Activated naive CD8-positive, alpha-beta T cell treated with anti-CD3 and anti-CD28 coated beads, Interleukin-2, amount 50 U/mL, for 24 hours (primary cell): ENCODE measurements at regions not wholly inside any gene's neighbourhood (a gene's known extent, or its start where the extent isn't known, plus 50 kb on each side); places are given as distances from the start of the nearest gene placed in this dataset.
A peak's percentile ranks its signal among the peaks of the same experiment; 100 is the strongest.

Source experiments
- ATAC-seq: fragments of 150-1000 bp; cut with Tn5 transposase; one replicate; pipeline ENCODE4 v1.10.0; 2021
- DNase-seq: peaks from one replicate; pipeline ENCODE4 v3.0.0; 2021
- H3K27ac Mint-ChIP-seq: one replicate; pipeline ENCODE4 v1.8.0; 2021; ENCODE audit warnings: mild to moderate bottlenecking, mixed read lengths
- H3K27me3 Mint-ChIP-seq: one replicate; pipeline ENCODE4 v1.8.0; 2021; ENCODE audit warnings: mixed read lengths
- H3K36me3 Mint-ChIP-seq: one replicate; pipeline ENCODE4 v1.8.0; 2021; ENCODE audit warnings: low read depth, mixed read lengths
- H3K4me1 Mint-ChIP-seq: one replicate; pipeline ENCODE4 v1.8.0; 2021; ENCODE audit warnings: mixed read lengths
- H3K4me3 Mint-ChIP-seq: one replicate; pipeline ENCODE4 v1.8.0; 2021; ENCODE audit warnings: mild to moderate bottlenecking, moderate library complexity, mixed read lengths
- H3K9me3 Mint-ChIP-seq: one replicate; pipeline ENCODE4 v1.8.0; 2021; ENCODE audit warnings: mixed read lengths

DNA sequence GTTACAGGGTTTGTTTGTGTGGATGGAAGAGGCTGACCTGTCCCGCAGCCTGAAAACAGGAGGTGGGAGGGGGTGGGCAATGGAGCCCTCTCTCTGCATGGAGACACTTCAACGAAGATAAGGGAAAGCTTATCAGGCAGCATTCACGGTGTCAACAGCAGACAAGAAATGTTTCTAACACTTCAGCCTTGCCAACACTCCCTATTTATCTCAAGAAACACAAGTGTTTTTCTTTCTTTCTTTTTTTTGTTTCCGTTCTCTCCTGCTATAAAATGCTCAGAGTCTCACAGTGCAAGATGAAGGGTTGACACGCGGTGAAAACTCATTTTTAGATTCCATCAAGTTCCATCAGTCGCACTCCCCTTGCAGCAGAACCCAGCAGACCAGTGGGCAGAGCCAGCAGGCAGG lies 594.4 kb downstream of the MATN1 start:
- Mint-ChIP-seq H3K4me3 (no peak overlapping the region), H3K9me3 (no peaks in the 10 kb centered on the region), H3K27me3 (peaks cover 4% of the 10 kb centered on the region), H3K27ac (no peak overlapping the region), H3K36me3 (no peaks in the 10 kb centered on the region), H3K4me1 (no peaks in the 10 kb centered on the region)
- ATAC-seq = no peak
- DNase-seq = no peak

DNA sequence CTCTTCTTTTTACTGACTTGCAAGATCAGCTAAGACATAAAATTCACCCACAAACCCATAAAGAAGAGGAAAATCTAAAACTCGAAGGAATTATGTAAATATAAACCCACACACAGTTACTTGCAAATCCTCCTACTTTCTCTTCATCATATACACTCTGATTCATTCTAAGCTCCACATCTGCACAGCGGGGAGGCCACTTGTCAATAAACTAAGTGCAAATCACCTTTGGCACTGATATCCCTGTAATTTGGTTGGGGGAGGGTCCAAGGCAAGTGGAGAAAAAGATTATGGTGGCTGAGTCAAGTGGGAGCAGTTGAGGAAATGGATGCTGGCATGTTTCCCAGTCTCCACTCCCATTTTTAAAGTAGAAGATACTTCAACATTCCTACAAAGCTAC lies 596.5 kb downstream of the MATN1 start:
- H3K9me3 Mint-ChIP-seq = no peaks in the 10 kb centered on the region
- no peak overlapping the region for H3K4me3 Mint-ChIP-seq
- ATAC-seq = no peak
- peaks cover 4% of the 10 kb centered on the region for H3K27me3 Mint-ChIP-seq
- no peak for DNase-seq
- no peak overlapping the region for H3K27ac Mint-ChIP-seq
- no peaks in the 10 kb centered on the region for H3K4me1 Mint-ChIP-seq
- H3K36me3 Mint-ChIP-seq = no peaks in the 10 kb centered on the region

DNA sequence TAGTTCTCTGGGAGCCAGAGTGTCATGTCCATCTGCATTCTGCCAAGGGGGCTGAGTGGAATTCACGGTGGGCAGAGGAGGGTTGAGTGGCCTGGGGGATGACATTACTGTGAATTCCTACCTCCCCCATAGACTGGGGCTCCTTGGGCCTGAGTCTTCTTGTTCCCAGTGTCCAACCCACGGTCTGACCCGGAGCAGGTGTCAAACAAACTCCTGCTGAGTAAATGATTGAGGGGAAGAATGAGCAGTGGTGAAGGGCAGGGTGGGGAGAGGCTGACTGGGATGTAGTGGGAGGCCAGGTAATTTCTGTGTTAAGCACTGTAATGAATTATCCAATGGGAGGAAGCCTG lies 597.6 kb downstream of the MATN1 start:
- H3K27ac Mint-ChIP-seq = no peak overlapping the region
- no peaks in the 10 kb centered on the region for H3K36me3 Mint-ChIP-seq
- DNase-seq (no peak), ATAC-seq (no peak)
- H3K27me3 Mint-ChIP-seq = peaks cover 4% of the 10 kb centered on the region
- H3K4me1 Mint-ChIP-seq = no peaks in the 10 kb centered on the region
- no peak overlapping the region for H3K4me3 Mint-ChIP-seq
- no peaks in the 10 kb centered on the region for H3K9me3 Mint-ChIP-seq

DNA sequence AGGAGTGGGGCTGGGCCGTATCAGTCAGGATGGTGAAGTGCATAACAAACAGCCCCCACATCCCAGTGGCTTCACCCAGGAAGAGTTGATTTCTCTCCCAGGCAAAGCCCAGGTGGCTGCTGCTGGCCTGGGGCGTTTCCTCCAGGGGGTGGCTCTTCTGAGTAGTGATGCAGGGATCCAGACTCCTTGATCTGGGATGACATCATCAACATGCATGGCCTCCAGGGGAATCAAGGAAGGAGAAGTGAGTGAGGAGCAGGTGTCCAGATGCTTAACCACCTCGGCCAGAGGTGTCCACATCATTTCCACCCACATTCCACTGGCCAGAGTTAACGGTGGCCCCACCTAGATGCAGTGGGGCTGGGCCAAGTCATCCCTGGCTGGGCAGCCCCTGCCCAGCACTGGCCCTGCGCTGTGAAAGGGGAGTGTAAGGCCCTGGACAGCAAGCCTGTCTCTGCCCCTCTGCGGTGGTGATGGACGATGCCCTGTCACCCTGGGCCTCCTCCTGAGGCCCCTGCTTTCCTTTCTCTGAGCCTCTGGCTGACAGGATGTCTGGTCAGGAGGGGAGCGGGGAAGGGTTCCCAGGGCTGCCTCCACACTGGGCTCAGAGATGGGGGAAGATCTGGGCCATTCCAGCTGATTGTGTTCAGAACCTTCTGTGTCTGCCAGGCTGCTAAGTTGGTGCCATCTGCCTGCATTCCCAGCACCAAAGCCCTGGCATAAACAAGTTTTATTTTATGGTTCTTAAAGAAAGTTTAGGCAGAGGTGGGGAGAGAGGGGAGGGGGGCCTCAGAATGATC lies 598.2 kb downstream of the MATN1 start:
- no peak for DNase-seq
- H3K27ac Mint-ChIP-seq = no peak overlapping the region
- H3K9me3 Mint-ChIP-seq = no peaks in the 10 kb centered on the region
- peaks cover 4% of the 10 kb centered on the region for H3K27me3 Mint-ChIP-seq
- no peak overlapping the region for H3K4me3 Mint-ChIP-seq
- no peaks in the 10 kb centered on the region for H3K4me1 Mint-ChIP-seq
- H3K36me3 Mint-ChIP-seq = no peaks in the 10 kb centered on the region
- no peak for ATAC-seq

DNA sequence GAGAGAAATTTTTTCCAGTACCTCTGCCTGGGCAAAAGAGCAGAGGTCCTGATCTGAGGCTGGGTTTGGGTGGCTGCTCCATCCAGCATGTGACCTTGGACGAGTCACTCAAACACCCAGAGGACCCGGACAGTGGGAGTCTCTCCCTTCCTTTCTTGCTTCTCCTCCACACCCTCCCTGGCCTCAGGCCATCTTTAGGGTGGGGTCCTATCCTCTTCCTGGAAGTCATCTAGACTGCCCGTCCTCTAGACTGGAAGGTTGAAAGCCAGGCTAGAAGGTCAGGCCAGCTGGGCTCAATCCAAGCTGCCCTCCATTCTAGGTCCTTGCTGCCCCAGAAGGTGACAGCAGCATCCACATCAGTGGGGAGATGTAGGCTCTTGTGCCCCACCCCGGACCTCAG lies 599.5 kb downstream of the MATN1 start:
- Mint-ChIP-seq H3K36me3 (no peaks in the 10 kb centered on the region), H3K27me3 (peaks cover 2% of the 10 kb centered on the region), H3K9me3 (no peaks in the 10 kb centered on the region), H3K4me1 (no peaks in the 10 kb centered on the region), H3K27ac (no peak overlapping the region), H3K4me3 (no peak overlapping the region)
- ATAC-seq (no peak), DNase-seq (no peak)

DNA sequence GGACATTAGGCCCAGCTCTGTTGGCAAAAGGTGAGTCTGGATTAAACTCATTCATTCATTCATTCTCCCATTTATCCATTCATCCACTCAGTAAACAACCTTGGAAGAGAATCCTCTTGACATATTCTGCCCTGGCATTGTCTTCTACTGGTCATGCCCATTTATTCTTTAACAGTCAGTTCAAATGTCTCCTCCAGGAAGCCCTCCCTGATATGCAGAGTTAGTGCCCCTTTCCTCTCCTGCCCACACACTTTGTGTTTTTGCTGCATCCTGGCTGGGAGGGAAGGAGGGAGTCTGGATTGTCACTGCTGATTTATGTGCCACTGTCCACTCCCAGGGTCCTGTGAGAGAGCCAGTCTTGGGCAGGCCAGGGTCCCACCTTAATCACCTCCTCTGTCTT lies 600.3 kb downstream of the MATN1 start:
- Mint-ChIP-seq H3K27ac (no peak overlapping the region), H3K4me3 (no peak overlapping the region), H3K36me3 (no peaks in the 10 kb centered on the region), H3K4me1 (no peaks in the 10 kb centered on the region), H3K9me3 (no peaks in the 10 kb centered on the region), H3K27me3 (no peaks in the 10 kb centered on the region)
- ATAC-seq (no peak), DNase-seq (no peak)

DNA sequence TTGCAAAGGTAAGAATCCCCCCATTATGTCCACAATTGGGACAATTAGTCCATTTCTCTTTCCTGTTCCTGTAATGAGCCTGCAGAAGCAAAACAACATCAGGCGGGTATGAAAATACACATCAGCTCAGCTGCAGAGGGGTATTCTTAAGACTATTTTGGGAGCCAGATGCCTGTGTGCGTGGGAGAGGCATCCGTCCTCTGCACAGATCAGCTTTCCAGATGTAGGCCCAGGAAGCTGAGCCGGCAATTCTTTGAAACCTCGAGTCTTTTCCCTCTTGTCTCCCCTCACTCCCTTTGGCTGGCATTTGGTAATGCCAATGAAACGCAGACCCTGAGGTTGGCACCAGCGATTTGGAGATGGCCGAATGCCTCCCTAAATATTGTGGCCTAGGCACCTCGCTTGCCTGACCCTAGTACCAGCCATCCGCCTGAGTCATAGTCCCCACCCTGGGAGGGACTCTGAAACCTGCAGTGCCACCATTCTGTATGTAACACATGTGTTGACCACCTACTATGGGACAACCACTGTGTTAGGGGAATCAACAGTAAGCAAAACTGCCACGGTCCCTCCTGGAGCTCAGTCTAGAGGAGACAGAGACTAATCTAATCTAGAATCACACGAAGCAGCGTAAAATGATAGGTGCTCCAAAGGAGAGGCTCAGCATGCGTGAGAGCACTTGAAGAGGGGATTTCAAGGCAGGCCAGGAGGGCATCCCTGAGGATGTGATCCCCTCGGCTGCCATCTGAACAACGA lies 603.0 kb downstream of the MATN1 start:
- H3K4me3 Mint-ChIP-seq = no peak overlapping the region
- no peak overlapping the region for H3K27ac Mint-ChIP-seq
- no peaks in the 10 kb centered on the region for H3K27me3 Mint-ChIP-seq
- no peaks in the 10 kb centered on the region for H3K4me1 Mint-ChIP-seq
- no peaks in the 10 kb centered on the region for H3K9me3 Mint-ChIP-seq
- ATAC-seq = no peak
- no peak for DNase-seq
- no peaks in the 10 kb centered on the region for H3K36me3 Mint-ChIP-seq

DNA sequence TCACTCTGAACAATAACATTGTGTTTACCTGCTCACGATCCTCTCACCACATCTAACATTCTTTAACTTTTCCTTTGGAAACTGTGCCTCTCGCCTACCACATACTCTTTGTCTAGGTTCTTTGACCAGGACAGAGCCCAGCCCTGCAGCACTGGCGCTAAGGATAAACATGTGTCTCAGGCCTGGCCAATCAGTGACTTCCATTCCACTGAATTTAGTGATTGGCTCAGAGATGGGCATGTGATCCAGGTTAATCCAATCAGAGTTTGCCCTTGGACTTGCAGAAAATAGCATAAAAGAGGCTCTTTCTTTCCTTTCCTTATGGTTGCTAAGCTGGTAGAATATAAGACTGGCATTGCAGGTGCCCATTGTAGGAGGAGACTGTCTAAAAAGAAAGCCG lies 605.7 kb downstream of the MATN1 start:
- peaks cover 8% of the 10 kb centered on the region for H3K27me3 Mint-ChIP-seq
- H3K4me1 Mint-ChIP-seq = no peaks in the 10 kb centered on the region
- no peak overlapping the region for H3K27ac Mint-ChIP-seq
- H3K36me3 Mint-ChIP-seq = no peaks in the 10 kb centered on the region
- H3K9me3 Mint-ChIP-seq = no peaks in the 10 kb centered on the region
- no peak overlapping the region for H3K4me3 Mint-ChIP-seq
- no peak for DNase-seq
- no peak for ATAC-seq

DNA sequence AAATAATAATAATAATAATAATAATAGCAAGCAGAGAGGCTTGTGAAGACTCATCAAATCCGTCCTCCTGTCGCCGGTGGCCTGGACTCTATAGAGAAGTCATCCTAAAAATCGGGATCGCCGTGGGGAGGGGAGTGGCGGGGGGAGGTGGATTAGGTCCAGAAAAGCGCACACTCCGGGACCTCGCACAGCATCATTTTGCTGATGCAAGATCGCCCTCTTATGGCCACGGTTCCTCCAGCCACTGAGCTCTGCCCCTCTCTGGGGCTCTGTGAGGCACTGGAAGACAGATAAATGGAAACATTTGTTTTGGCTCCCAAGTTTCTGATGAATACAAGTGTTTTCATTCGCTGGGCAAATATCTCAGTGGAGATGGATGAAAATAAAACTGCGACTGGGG lies 612.0 kb downstream of the MATN1 start:
- Mint-ChIP-seq H3K36me3 (no peaks in the 10 kb centered on the region), H3K4me1 (no peaks in the 10 kb centered on the region), H3K9me3 (no peaks in the 10 kb centered on the region), H3K27ac (no peak overlapping the region), H3K27me3 (peaks cover 25% of the 10 kb centered on the region), H3K4me3 (no peak overlapping the region)
- ATAC-seq (peak; percentile 43), DNase-seq (peak; percentile 36)

DNA sequence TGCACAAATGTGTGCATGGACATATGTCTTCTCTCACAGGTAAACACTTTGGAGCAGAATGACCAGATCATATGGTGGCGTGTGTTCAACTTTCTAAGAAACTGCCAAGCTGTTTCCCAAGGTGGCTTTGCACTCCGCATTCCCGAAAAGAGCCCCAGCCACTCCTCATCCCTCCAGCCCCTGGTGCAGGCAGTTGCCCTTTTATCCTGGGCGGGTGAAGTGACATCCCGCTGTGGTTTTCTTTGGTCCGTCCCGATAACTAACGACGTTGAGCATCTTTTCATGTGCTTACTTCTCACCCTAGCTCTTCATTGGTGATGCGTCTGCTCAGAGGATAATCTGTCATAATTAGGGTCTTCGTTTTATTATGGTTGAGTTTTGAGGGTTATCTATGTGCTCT lies 612.5 kb downstream of the MATN1 start:
- ATAC-seq (no peak), DNase-seq (no peak)
- Mint-ChIP-seq H3K4me1 (no peaks in the 10 kb centered on the region), H3K27me3 (peaks cover 27% of the 10 kb centered on the region), H3K27ac (no peak overlapping the region), H3K9me3 (no peaks in the 10 kb centered on the region), H3K36me3 (no peaks in the 10 kb centered on the region), H3K4me3 (no peak overlapping the region)

DNA sequence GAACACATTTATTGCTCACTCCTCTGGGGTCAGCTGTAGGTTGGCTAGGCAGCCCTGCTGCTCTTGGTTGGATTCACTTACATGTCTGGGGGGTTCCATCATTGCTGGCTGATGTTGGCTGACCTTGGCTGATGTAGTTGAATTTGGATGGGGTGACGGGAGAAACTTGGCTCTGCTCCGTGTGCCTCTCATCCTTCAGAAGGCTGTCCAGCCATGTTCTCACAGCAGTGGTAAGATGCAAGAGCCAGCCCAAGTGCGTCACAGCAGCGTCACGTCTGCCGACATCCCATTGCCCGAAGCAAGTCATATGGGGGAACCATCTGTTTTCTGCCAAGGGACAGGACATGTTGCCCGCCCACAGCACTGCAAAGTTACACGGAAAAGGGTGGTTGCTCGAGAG lies 613.5 kb downstream of the MATN1 start:
- ATAC-seq = no peak
- Mint-ChIP-seq H3K4me1 (no peaks in the 10 kb centered on the region), H3K36me3 (no peaks in the 10 kb centered on the region), H3K9me3 (no peaks in the 10 kb centered on the region), H3K27ac (no peak overlapping the region), H3K4me3 (no peak overlapping the region), H3K27me3 (peaks cover 31% of the 10 kb centered on the region)
- no peak for DNase-seq

DNA sequence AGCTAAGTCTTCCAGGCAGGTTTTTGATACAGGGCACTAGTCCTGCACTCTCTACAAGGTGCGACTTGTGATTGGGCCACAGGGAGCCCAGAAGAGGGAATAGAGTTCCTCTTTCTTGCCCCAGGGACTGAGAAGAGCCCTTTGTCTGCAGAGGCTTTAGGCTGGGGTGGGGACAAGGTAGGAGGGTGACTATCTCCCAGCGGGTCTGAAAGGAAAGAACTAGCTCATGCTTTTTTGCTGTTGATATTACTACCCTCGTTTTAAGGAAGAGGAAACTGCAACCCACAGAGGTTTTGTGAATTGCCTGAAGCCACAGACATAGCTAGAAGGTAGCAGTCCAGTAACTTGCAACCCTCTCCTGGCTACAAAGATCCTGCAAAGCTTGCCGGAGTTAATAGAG lies 615.2 kb downstream of the MATN1 start:
- Mint-ChIP-seq H3K4me3 (no peak overlapping the region), H3K4me1 (no peaks in the 10 kb centered on the region), H3K36me3 (no peaks in the 10 kb centered on the region), H3K9me3 (no peaks in the 10 kb centered on the region), H3K27ac (no peak overlapping the region), H3K27me3 (peaks cover 30% of the 10 kb centered on the region)
- ATAC-seq (no peak), DNase-seq (no peak)

DNA sequence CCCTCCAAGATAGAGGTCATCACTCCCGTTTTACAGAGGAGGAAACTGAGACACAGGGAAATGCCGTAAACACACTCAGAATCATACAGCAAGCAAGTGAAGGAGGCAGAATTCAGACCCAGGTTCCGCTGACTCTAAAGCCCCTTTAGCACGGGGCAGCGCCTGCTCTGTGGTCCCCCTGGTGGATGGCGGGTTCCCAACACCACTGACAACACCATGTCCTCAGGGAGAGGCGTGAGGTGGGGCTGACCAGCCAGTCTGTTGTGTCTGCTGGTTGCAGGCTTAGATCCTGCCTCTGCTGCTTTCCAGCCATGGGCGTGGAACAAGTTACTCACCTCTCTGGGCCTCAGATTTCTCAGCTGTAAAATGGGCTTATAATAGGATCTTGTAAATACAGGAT lies 617.3 kb downstream of the MATN1 start:
- Mint-ChIP-seq H3K36me3 (no peaks in the 10 kb centered on the region), H3K27me3 (peaks cover 20% of the 10 kb centered on the region), H3K4me1 (no peaks in the 10 kb centered on the region), H3K27ac (no peak overlapping the region), H3K4me3 (no peak overlapping the region), H3K9me3 (no peaks in the 10 kb centered on the region)
- ATAC-seq (no peak), DNase-seq (peak; percentile 13)

DNA sequence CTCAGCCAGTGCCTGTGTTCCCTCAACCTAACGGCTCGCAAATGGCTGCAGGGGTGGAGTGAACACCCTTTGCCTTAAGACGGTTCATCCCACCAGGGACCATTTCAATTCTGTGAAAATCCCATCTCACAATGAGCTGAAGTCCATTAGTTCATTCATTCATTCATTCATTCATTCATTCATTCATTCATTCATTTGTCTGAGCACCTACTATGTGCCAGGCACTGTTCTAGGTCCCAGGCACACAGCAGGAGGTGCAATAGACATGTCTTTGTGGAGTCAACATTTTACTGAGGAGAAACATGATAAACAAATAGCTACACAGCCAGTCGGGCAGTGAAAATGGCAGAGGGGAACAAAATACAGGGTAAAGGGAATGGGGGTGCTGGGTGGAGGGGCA lies 618.8 kb downstream of the MATN1 start:
- no peak for DNase-seq
- no peak overlapping the region for H3K4me3 Mint-ChIP-seq

DNA sequence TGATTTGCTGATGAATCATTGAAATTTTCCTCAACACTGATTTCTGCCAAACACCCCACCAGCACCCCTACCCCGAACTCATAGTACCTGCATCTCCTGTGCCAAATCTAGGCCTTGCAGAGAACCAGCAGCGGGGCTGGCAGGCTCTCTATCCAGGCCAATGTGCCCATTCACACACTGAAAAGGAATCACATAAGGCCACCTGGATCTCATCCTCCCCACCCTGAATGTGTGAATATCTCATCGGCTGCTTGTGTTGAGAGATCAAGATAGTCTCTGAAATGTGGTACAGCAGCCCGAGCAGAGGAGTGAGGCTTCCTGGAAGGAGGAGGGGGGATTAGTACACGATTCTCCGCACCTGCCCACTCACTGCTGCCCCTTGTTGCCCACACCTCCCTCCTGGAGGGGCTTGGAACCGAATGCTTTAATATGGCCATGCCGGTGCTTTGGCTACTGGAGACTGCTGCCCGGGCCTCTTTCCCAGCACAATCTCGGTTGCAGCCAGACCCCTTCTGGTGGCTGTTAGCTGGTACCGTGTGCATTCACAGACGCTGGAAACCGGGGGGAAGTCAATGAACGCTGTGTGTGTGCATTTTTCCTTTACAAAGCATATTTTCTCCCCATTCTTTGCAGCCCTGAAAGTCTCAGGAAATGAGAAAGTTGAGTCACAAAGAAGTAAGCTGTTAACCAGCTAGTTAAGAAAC lies 619.5 kb downstream of the MATN1 start:
- Mint-ChIP-seq H3K27me3 (peaks cover 15% of the 10 kb centered on the region), H3K27ac (no peak overlapping the region), H3K4me3 (no peak overlapping the region), H3K4me1 (no peaks in the 10 kb centered on the region), H3K9me3 (no peaks in the 10 kb centered on the region), H3K36me3 (no peaks in the 10 kb centered on the region)
- no peak for ATAC-seq
- no peak for DNase-seq

More for the DNA sequence above, 618.8 kb downstream of the MATN1 start:
- no peaks in the 10 kb centered on the region for H3K36me3 Mint-ChIP-seq
- no peaks in the 10 kb centered on the region for H3K9me3 Mint-ChIP-seq
- no peak for ATAC-seq
- H3K27me3 Mint-ChIP-seq = peaks cover 15% of the 10 kb centered on the region
- no peak overlapping the region for H3K27ac Mint-ChIP-seq
- H3K4me1 Mint-ChIP-seq = no peaks in the 10 kb centered on the region
